ENCODE measurements at regions not wholly inside any gene's neighbourhood (a gene's known extent, or its start where the extent isn't known, plus 50 kb on each side); places are given as distances from the start of the nearest gene placed in this dataset.

DNA sequence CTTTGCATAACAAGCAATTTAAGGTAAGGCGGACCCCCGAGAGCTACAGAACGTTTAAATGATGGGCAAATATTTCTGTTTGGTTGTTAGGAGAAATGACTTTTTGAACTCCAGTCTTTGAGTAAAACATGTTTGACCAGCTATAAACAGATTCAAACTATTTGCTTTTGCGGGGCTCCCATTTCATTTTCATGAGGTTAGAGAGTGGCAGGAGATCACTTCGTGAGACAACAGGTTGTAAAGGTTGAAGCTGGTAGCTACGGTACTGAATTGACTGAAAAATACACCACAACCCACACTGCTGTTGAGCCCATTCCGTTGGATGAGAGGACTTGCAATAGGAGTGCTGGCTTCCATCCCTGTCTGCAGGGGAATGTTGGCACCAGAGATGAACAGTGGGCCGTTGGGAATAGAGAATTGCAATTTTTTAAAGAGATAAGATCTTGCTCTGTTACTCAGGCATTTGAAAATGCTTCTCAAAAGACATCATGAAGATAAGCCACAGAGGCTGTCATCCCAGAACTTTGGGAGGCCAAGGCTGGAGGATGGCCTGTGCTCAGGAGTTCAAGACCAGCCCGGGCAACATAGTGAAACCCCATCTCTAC is 65.7 kb upstream of the CARD11 start:
- TF ChIP-seq GATA2 (IDR thresholded peaks at IDR 0.05; ENCODE audit: low read depth, low read length) = peak; percentile 69
- TF ChIP-seq GATA3 (IDR thresholded peaks at IDR 0.05; ENCODE audit: low read depth, low read length) = no peak
